HG03565 (cell line): ENCODE measurements at regions not wholly inside any gene's neighbourhood (a gene's known extent, or its start where the extent isn't known, plus 50 kb on each side); places are given as distances from the start of the nearest gene placed in this dataset.
"Not testable (repeated sequence)": the region's sequence is repeated elsewhere in the genome, so short reads cannot be mapped to it uniquely, and the experiment has no call there.

Source experiments
- ATAC-seq: cut with Tn5 transposase; IDR thresholded peaks from one replicate; pipeline ENCODE4 v1.9.1; 2021; ENCODE audit warnings: mild to moderate bottlenecking, moderate library complexity; ENCODE audit not compliant: unreplicated experiment

DNA sequence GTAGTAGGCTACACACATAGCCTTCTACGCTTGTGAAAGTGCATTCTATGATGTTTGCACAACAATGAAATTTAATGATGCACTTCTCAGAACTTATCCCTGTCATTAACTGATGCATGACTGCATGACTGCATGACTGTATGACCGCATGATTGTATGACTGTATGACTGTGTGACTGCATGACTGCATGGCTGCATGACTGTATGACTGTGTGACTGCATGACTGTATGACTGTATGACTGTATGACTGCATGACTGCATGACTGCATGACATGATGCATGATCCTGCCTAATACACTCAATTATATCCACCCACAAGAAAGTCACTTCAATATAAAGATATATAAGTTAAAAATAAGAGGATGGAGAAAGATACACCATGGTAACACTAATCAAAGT is 365.4 kb upstream of the FSIP2 start:
- ATAC-seq = no peak

DNA sequence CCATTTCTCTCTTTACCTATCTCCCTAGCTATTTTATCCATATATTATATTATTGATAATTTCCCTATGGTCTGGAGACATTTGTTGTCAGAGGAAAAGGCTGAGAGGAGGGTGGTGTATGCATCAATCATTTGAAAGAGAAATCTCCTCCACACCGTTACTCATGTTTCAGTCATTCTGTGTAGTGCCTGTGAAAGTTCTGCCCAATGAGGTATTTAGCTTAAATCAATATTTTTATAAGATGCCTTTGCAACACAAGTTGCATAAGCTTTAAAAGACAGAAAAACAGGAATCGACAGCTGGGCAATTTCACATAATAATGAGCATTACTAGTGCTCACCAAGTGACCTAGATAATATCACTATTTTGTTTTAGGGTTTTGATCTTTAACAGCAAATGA is 363.7 kb upstream of the FSIP2 start:
- no peak for ATAC-seq

- ATAC-seq = no peak
Measured at GRCh38 chr2:185375731-185376130, 362.9 kb upstream of the FSIP2 start.

- no peak for ATAC-seq
Measured at GRCh38 chr2:185381631-185382030, 357.0 kb upstream of the FSIP2 start.

DNA sequence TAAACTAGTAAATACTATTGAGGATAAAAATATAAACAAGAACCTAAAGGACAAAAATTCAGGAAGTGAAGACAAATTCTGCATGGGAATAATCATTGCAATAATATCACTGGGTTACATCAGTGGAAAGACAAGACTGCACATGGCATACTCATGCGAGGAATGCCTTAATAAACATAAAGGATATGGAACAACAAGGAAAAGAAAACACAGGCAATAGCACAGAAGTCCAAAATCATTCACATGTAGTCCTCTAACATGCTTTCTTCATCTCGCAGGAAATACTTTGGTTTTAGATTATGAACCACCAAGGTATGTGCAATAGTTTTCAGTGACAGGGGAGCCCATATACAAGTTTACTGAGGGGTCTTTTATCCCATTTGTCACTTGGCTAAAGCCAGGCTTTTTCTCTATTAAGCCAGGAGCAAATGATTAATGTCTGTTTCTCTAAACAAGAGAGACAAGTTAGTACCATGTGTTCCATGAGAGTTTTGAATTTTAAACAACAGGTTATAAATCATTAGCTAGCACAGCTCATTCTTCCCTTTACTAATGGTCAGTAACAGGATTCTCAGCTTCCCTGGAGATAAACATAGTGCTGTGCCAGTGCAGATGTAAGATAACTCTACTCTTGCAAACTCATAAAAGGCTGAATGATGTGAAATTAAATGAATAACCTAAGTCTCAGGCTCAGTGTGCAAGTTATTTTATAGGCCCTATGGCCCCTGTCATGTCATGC is 353.6 kb upstream of the FSIP2 start:
- no peak for ATAC-seq

- ATAC-seq = no peak
Measured at GRCh38 chr2:185388226-185388625, 350.4 kb upstream of the FSIP2 start.

DNA sequence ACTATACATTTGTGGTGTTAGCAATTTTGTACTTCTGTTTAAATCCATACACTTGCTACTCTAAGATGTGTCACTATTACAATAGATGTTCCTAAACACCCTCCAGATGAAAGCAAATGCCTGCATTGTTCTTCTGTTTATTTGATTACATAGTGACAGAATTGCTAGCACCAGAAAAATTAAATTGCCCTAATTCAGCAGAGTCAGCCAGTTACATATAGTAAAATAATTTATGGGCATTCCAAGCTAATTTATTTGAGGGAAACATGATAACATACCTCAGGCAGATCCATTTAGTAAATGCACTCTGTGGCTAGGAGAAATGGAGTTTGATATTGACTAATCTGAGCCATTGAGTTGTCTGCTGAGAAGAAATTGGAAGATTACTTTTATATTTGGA is 347.1 kb upstream of the FSIP2 start:
- no peak for ATAC-seq

- ATAC-seq = no peak
Measured at GRCh38 chr2:185393091-185393490, 345.5 kb upstream of the FSIP2 start.

GRCh38 chr2:185402474-185402873 is 336.1 kb upstream of the FSIP2 start:
- ATAC-seq = no peak

DNA sequence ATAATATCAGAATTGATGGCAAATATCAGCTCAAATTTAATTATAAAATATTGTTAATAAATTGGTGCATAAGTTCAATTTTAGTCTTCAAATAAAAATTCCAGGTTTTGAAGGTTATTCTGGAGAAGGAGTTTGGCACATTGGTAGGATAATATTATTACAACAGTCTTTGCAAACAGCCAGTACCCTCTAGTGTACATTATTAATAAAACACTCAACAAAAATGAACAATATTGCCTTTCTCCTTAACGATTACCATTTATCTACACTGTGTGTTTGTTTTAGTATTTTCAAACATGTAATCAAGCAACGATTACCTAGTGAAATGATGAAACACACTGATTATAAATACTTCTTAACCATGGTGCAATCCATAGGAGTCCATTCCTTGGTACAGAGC is 334.0 kb upstream of the FSIP2 start:
- no peak for ATAC-seq

- ATAC-seq = no peak
Measured at GRCh38 chr2:185417111-185417510, 321.5 kb upstream of the FSIP2 start.

DNA sequence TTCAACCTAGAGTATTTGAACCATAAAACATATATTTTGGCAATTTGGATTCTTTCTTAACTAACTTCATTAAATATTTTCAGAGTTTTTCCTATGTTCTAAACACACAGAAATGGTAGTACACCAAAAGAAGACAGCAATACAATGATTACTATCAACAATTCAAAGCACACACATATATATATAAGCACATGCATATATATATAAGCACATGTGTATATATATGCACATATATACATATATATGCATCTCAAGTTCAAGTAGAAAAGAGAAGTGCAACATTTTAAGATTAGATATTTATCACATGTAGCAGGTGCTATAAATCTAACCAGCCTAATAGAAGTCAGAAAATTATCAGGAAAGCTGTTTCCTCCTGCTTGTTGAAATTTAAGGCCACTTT is 320.9 kb upstream of the FSIP2 start:
- ATAC-seq = no peak

DNA sequence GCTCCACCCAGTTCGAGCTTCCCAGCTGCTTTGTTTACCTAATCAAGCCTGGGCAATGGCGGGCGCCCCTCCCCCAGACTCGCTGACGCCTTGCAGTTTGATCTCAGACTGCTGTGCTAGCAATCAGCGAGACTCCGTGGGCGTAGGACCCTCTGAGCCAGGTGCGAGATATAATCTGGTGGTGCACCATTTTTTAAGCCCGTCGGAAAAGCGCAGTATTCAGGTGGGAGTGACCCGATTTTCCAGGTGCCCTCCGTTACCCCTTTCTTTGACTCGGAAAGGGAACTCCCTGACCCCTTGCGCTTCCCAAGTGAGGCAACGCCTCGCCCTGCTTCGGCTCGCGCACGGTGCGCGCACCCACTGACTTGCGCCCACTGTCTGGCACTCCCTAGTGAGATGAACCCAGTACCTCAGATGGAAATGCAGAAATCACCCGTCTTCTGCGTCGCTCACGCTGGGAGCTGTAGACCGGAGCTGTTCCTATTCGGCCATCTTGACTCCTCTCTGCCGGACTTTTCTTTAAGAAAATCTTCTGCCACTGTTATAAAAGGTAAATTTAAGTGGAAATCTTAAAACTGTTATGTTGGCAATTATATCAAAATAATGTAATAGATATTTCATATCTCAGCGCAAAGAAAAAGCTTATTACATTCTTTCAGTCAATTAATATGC is 313.5 kb upstream of the FSIP2 start:
- not testable (repeated sequence) for ATAC-seq

DNA sequence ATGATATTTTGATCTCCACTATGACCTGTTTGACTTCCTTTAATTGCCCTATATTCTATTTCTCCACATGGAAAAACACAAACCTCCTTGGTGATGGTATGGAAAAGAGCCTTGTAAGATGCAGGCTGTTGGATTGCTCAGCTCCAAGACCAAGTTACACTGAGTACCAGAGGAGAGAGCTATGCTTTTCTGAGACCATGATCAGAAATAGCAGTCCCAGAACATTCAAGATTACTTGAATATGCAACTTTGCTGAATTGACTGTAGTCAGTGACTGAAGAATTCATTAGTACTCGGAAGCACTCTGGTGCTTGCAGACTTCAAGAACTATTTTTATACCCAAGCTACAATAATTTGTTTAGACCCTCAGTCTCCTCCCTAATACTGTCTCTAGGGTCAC is 310.6 kb upstream of the FSIP2 start:
- no peak for ATAC-seq

- ATAC-seq = no peak
Measured at GRCh38 chr2:185433824-185434223, 304.8 kb upstream of the FSIP2 start.

- no peak for ATAC-seq
Measured at GRCh38 chr2:185436787-185437372, 301.7 kb upstream of the FSIP2 start.

DNA sequence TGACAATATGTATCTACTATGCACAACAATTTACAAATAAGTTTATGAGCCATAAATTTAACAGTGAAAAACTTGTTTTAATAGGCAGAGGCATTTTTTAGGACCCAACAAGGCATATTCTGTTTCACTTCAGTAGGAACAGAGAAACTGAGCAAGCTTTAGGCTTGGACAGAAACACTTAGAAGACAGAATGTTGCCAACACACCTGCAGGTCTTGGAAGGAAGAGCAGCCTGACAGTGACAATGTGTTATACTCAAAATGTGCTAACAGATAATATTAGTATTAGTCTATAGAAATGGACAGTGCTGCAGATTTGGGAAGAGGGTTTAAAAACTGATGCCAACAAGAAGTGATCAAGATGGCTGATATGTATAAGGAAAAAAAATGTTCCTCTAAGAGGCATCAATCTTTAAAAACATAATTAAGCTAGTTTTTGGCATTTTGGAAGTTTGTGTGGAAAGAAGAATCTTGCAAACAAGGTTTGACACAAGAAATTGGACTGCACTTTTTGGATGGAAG is 297.1 kb upstream of the FSIP2 start:
- ATAC-seq = no peak

GRCh38 chr2:185456517-185456916 is 282.1 kb upstream of the FSIP2 start:
- no peak for ATAC-seq

DNA sequence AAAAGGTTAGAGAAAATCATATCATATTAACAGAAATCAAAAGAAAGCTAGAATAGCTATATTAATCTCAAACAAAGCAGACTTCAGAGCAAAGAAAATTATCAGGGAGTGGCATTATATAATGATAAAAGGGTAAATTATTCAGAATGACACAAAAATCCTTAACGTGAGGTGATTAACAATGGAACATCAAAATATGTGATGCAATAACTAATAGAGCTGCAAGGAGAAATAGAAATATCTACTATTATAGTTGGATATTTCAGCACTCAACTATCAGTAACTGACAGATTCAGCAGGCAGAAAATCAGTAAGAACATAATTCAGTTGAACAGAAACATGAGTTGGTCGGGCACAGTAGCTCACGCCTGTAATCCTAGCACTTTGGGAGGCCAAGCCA is 275.1 kb upstream of the FSIP2 start:
- ATAC-seq = no peak

DNA sequence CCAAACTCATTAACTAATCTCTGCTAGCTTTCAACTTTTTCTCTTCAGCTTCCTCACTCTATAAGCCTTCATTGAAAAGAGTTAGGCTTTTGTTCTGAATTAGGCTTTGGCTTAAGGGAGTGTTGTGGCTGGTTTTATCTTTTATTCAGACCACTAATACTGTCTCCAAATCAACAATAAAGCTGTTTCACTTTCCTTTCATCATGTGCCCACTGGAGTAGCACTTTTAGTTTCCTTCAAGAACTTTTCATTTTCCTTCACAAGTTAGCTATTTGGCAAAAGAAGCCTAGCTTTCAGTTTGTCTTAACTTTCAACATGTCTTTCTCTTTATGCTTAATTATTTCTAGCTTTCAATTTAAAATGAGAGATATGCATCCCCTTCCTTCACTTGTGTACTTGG is 271.7 kb upstream of the FSIP2 start:
- no peak for ATAC-seq

DNA sequence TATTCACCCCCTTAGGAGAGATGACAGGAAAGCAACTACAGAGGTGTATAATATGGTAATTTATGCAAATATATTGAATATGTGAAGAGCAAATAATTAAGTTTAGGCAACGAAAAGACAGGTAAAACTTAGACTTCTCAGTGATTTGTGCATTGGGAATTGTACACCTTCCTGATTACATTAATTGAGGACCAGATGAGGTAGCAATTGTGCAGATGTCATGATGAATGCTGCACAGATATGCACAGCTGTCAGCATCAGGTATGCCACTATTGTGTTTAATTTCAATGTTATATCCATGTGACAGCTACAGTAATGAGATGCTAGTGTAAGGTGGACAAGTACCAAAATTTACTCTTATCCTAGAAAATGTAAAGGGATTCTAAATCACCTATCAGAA is 267.2 kb upstream of the FSIP2 start:
- no peak for ATAC-seq

DNA sequence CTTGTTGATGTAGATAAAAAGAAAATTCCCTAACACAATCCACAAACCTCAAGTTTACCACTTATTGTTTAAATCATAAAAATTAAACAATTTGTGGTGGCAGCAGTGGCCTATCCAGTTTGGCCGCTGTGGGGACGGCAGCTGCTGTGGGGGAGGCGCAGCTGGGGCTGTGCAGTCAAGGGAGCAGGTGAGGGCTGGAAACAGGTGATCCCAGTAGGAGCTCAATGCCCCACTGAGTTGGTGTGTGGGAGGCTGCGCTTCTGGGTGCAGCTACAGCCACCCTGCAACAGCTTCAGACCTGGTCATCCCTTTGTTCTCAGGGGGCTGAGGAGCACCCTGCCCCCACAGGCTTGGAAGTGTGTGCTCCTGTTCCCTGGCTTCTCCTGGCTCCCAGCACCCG is 266.0 kb upstream of the FSIP2 start:
- ATAC-seq = no peak
